ENCODE measurements at regions not wholly inside any gene's neighbourhood (a gene's known extent, or its start where the extent isn't known, plus 50 kb on each side); places are given as distances from the start of the nearest gene placed in this dataset.

DNA sequence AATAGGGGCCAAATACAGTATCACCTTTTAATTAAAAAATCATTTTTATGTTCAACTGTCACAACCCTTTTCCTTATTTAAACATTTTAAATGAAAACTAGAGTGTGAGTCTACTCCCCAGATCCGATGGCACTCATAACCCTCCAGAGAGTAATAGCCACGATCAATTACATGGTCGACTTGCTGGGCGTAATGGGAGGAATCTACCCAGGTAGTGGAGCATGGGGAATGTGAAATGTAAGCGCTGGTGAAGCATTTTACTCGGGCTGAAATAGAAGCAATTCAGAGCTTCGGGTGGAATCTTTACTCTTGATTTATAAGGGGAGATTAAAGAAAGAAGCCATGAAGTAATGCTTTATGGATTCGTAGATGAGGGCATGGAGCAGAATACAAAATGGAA, 321.9 kb downstream of the ACTR3B start:
- TF ChIP-seq POLR2A (IDR thresholded peaks at IDR 0.05) (no peak), POLR2AphosphoS5 (IDR thresholded peaks at IDR 0.05) (no peak), CTCF (IDR thresholded peaks at IDR 0.05) (no peak)

All from prostate gland (tissue), 2 donors.